MG63 (cell line): ENCODE measurements at regions not wholly inside any gene's neighbourhood (a gene's known extent, or its start where the extent isn't known, plus 50 kb on each side); places are given as distances from the start of the nearest gene placed in this dataset.

Experiments used
- DNase-seq: peaks from one replicate; pipeline ENCODE4 v3.0.0-alpha.2; 2020
- H3K27me3 ChIP-seq: fragments of 250-450 bp; sonication (Bioruptor Pico); 2 replicates; pipeline ENCODE4 v1.5.1; 2020; ENCODE audit warnings: mild to moderate bottlenecking, moderate library complexity
- H3K36me3 ChIP-seq: fragments of 250-450 bp; sonication (Bioruptor Pico); 2 replicates; pipeline ENCODE4 v1.5.1; 2020; ENCODE audit warnings: mild to moderate bottlenecking, moderate library complexity
- H3K4me3 ChIP-seq: fragments of 250-450 bp; sonication (Bioruptor Pico); 2 replicates; pipeline ENCODE4 v1.5.1; 2020; ENCODE audit warnings: mild to moderate bottlenecking, moderate library complexity
- H3K9me3 ChIP-seq: fragments of 250-450 bp; sonication (Bioruptor Pico); 2 replicates; pipeline ENCODE4 v1.5.1; 2020; ENCODE audit warnings: mild to moderate bottlenecking, moderate library complexity

- no peak for DNase-seq
- H3K36me3 ChIP-seq = no peaks in the 10 kb centered on the region; the same call in 1 of the 2 replicates
- 0 out of 2 replicates have a peak, but pooled peaks cover 2% of the 10 kb centered on the region for H3K9me3 ChIP-seq
- H3K4me3 ChIP-seq = no peak overlapping the region
- H3K27me3 ChIP-seq = no peaks in the 10 kb centered on the region
Observed at GRCh38 chr2:145600811-145601210, 1080.9 kb upstream of the ZEB2 start.

DNA sequence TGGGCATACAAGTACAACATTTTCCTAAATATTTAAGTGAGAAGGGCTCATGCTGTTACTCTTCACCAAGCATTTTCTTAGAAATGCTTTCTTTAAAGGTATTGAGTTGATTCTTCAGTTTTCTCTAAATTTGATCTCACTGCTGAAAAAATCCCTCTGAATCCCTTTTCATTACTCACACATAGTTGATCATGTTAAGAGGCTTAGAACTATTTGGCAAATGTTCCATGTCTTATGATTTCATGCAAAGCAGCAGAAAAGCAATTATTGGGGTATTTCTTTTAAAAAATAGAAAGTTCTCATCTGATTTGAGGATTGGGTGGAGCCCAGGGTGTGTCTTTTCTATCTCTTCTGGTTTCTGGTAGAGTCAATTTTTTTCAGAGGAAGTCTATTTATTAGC lies 1079.8 kb upstream of the ZEB2 start:
- Histone ChIP-seq H3K36me3 (no peaks in the 10 kb centered on the region; the same call in 1 of the 2 replicates), H3K9me3 (0 out of 2 replicates have a peak, but pooled peaks cover 2% of the 10 kb centered on the region), H3K27me3 (no peaks in the 10 kb centered on the region), H3K4me3 (no peak overlapping the region)
- no peak for DNase-seq

- no peak overlapping the region for H3K4me3 ChIP-seq
- no peak for DNase-seq
- H3K36me3 ChIP-seq = no peaks in the 10 kb centered on the region; the same call in 1 of the 2 replicates
- H3K27me3 ChIP-seq = no peaks in the 10 kb centered on the region
- H3K9me3 ChIP-seq = 0 out of 2 replicates have a peak, but pooled peaks cover 2% of the 10 kb centered on the region
Observed at GRCh38 chr2:145598434-145598833, 1078.5 kb upstream of the ZEB2 start.

- no peaks in the 10 kb centered on the region; the same call in 1 of the 2 replicates for H3K36me3 ChIP-seq
- no peak for DNase-seq
Observed at GRCh38 chr2:145597809-145598208, 1077.9 kb upstream of the ZEB2 start.

DNA sequence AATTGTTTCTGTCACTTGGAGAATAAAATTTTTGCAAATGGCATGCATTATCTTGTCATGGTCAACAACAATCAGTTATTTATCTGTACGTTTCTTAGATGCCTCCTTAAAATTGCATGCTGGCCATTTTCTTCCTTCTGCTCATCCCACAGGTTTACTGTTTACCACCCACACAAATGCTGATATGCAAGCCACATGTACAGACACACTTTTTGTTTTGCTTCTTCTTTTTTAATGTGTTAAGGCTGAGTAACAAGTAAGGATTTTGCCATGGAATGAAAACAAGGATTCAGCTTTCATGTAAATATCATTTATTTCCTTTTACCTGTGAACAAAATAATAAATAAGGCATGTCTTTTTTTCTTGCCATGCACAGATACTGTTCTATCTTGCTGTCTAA lies 1077.1 kb upstream of the ZEB2 start:
- no peaks in the 10 kb centered on the region; the same call in 1 of the 2 replicates for H3K36me3 ChIP-seq
- no peak for DNase-seq
- no peaks in the 10 kb centered on the region for H3K9me3 ChIP-seq
- no peak overlapping the region for H3K4me3 ChIP-seq
- no peaks in the 10 kb centered on the region for H3K27me3 ChIP-seq

More at GRCh38 chr2:145597809-145598208, 1077.9 kb upstream of the ZEB2 start:
- no peaks in the 10 kb centered on the region for H3K27me3 ChIP-seq
- no peak overlapping the region for H3K4me3 ChIP-seq
- no peaks in the 10 kb centered on the region for H3K9me3 ChIP-seq

- DNase-seq = no peak
- no peaks in the 10 kb centered on the region for H3K9me3 ChIP-seq
- H3K27me3 ChIP-seq = no peaks in the 10 kb centered on the region
- no peak overlapping the region for H3K4me3 ChIP-seq
- H3K36me3 ChIP-seq = no peaks in the 10 kb centered on the region; the same call in 1 of the 2 replicates
Observed at GRCh38 chr2:145596416-145596815, 1076.5 kb upstream of the ZEB2 start.

GRCh38 chr2:145595296-145595695 lies 1075.4 kb upstream of the ZEB2 start:
- H3K36me3 ChIP-seq = no peaks in the 10 kb centered on the region; the same call in 1 of the 2 replicates
- no peak for DNase-seq
- no peak overlapping the region for H3K4me3 ChIP-seq
- no peaks in the 10 kb centered on the region for H3K27me3 ChIP-seq
- no peaks in the 10 kb centered on the region for H3K9me3 ChIP-seq

DNA sequence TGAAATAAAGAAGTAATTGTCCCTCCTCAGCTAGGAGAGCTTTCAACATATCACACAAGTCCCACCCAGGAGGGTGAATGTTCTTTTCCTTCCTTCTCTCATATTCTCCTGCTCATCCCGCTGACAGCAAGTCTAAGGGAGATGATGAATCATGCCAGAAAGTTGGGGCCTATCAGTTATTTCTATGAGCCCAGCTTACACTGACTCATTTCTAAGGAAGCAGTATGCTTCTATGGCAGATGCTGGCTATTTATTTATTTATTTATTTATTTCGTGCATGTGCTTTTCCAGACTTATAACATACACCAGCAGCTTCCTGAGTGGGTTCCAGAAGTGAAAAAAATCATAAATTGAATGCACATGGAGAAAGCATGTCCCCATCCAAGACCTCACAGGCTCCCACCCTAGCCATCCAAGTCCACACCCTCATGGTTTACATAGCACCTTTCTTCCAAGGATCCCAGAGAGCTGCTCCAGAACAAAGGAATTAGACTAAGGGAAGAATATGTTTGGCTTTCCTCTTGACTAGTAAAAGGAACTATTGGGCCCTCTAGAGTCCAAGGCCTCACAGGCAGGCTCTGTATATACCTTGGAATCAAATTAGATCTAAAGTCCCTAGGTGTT lies 1074.2 kb upstream of the ZEB2 start:
- Histone ChIP-seq H3K36me3 (no peaks in the 10 kb centered on the region; the same call in 1 of the 2 replicates), H3K9me3 (no peaks in the 10 kb centered on the region), H3K4me3 (no peak overlapping the region), H3K27me3 (no peaks in the 10 kb centered on the region)
- DNase-seq = peak; percentile 37

- no peaks in the 10 kb centered on the region for H3K27me3 ChIP-seq
- no peak overlapping the region for H3K4me3 ChIP-seq
- no peak for DNase-seq
- H3K9me3 ChIP-seq = no peaks in the 10 kb centered on the region
- no peaks in the 10 kb centered on the region for H3K36me3 ChIP-seq
Observed at GRCh38 chr2:145593280-145593679, 1073.4 kb upstream of the ZEB2 start.

DNA sequence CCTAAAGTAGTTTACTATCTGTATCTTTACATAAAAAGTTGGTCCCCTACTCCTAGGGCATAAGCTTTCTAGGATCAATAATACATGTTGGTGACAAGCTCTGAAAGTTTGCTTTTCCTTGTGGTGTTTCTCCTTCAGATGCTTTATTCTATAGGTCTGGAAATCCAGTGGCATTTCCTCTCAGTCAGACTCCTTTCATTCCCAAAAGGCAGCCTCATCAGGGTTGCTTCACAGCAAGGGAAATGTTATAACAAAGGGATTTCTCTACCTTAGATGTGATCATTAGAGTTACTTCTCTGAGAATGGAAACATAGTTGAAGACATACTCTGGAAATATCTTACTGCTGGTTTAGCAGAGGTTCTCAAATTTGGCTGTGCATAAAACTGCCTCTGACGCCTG lies 1072.4 kb upstream of the ZEB2 start:
- no peak overlapping the region for H3K4me3 ChIP-seq
- no peak for DNase-seq

DNA sequence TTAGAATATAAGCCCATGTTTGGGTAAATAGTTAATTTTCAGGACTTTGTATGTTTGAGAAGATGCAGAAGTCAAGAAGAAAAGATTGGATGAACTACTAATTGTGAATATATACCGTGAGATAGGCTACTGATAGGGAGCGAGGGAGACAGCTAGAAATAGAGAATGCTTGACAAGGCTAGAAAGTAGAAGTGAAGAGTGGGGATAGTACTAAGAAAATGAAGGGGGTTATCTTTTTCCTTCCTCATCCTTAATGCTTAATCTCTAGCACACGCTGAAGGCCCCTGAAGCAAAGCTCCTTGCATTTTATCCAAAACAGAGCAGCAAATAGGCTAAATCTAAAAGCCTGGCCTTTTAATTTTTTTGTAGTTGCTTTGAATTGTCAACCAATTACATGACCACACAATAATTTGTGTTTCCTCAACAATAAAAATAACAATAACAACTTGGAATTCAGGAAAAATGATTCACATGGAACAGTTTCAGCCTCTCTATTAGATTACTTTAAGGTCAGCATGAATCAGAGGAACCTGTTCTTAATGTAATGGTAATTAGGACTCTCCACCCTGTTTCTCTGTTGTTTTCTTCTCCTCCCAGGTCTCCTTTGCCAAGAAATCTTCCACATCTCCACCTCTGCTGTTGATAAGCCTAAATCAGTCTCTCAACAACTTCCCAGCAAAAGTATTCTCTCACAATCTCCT lies 1071.3 kb upstream of the ZEB2 start:
- H3K36me3 ChIP-seq = no peaks in the 10 kb centered on the region
- no peak for DNase-seq
- no peak overlapping the region for H3K4me3 ChIP-seq
- H3K27me3 ChIP-seq = no peaks in the 10 kb centered on the region
- H3K9me3 ChIP-seq = no peaks in the 10 kb centered on the region

More for the DNA sequence above, 1072.4 kb upstream of the ZEB2 start:
- Histone ChIP-seq H3K27me3 (no peaks in the 10 kb centered on the region), H3K9me3 (no peaks in the 10 kb centered on the region), H3K36me3 (no peaks in the 10 kb centered on the region)

DNA sequence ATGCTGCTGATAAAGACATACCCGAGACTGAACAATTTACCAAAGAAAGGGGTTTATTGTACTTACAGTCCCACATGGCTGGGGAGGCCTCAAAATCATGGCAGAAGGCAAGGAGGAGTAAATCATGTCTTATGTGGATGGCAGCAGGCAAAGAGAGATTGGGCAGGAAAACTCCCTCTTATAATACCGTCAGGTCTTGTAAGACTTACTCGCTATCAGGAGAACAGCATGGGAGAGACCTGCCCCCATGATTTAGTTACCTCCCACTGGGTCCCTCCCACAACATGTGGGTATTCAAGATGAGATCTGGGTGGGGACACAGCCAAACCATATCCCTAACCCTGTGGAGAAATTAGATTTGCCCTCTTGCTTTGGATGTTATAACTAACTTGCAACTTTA lies 1068.0 kb upstream of the ZEB2 start:
- Histone ChIP-seq H3K9me3 (no peaks in the 10 kb centered on the region), H3K27me3 (no peaks in the 10 kb centered on the region), H3K36me3 (no peaks in the 10 kb centered on the region), H3K4me3 (no peak overlapping the region)
- DNase-seq = no peak

DNA sequence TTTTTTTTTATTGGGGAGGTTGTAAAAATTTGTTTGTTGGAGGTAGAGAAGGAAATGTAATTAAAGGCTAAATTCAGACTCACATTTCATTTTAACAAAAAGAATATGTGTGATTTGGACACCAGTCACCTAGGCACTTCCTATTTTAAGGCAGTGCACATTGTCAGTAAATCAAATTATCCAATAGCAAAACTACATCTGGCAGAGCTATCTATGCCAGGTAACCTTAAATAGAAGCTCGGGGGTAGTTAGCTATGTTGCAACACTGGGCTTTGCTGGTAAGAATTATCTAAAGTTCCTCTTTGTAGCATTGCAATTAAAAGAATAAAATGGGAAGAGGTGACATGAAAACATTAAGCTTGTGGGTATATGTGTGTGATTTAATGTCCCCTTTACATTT lies 1064.4 kb upstream of the ZEB2 start:
- Histone ChIP-seq H3K4me3 (no peak overlapping the region), H3K9me3 (no peaks in the 10 kb centered on the region), H3K36me3 (no peaks in the 10 kb centered on the region), H3K27me3 (no peaks in the 10 kb centered on the region)
- DNase-seq = no peak

- Histone ChIP-seq H3K27me3 (no peaks in the 10 kb centered on the region), H3K9me3 (no peaks in the 10 kb centered on the region; the same call in 1 of the 2 replicates), H3K36me3 (no peaks in the 10 kb centered on the region), H3K4me3 (no peak overlapping the region)
- no peak for DNase-seq
Observed at GRCh38 chr2:145573608-145574007, 1053.7 kb upstream of the ZEB2 start.

- Histone ChIP-seq H3K9me3 (no peaks in the 10 kb centered on the region; the same call in 1 of the 2 replicates), H3K36me3 (no peaks in the 10 kb centered on the region), H3K4me3 (no peak overlapping the region), H3K27me3 (no peaks in the 10 kb centered on the region)
- DNase-seq = no peak
Observed at GRCh38 chr2:145572238-145572637, 1052.3 kb upstream of the ZEB2 start.

DNA sequence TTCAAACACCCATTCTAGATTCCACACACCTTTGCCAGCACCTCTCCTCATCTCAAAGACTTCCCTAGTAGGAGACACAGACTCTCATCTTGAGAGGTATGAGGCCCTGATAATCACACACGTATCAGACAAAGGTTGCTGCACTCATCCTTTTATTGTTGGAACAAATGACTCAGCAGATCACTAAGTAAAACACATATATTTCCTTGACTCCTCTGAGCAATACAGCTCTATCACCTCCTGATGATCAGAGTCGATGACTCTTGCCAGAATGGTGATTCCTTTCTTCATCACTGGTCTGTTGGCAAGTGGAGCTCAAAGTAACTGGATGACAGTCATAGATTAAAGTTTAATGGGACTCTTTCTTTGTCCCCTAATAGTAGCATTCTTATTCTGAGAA lies 1049.2 kb upstream of the ZEB2 start:
- Histone ChIP-seq H3K27me3 (no peaks in the 10 kb centered on the region), H3K4me3 (no peak overlapping the region), H3K9me3 (no peaks in the 10 kb centered on the region; the same call in 1 of the 2 replicates), H3K36me3 (no peaks in the 10 kb centered on the region)
- DNase-seq = no peak

DNA sequence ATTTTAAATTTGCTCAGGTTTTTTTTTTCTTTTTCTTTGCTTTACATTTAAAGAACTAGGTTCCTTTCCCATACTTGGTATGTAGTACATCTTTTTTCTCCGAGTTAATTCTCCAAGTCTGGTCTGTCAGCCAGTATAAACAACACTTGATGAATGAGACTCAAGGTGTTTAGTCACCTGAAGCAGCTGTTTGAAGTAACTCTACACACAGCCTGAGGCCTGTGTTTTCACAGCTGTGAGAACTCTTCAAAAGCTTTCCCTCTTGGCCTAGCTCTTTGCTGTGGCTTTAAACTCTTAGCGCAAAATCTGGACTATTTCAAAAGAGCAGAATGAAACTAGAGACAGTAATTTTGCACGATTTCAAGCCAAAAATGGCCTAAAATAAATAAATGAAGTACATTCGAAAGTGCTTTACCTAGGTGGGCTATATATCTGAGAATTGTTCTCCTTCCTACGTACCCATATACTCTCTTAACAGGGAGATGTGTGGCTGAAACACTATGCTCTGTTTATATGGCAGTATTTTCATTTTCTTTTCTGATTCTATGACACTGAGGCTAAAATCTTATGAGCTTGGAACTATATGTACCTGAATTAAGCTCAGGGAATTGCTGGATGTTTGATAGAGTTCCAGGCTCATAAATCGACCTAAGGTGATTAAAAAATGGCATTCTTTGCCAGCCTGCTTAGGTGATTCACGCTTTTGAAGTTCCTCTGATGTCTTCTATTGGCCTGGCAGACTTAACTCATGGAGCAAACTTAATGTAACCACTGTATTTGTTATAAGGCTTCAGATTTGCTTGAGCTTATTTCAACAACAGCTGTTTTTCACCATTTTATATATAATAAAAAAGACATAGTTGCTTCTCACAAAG lies 1044.1 kb upstream of the ZEB2 start:
- Histone ChIP-seq H3K27me3 (no peaks in the 10 kb centered on the region), H3K36me3 (no peaks in the 10 kb centered on the region), H3K9me3 (no peaks in the 10 kb centered on the region; the same call in 1 of the 2 replicates), H3K4me3 (no peak overlapping the region)
- no peak for DNase-seq
